Smooth muscle cell (in vitro differentiated cells): ENCODE measurements at regions not wholly inside any gene's neighbourhood (a gene's known extent, or its start where the extent isn't known, plus 50 kb on each side); places are given as distances from the start of the nearest gene placed in this dataset.

Source experiments
- DNase-seq: peaks from one replicate; lab custom pipeline; 2025; ENCODE audit not compliant: unreplicated experiment; lab: John Stamatoyannopoulos, UW
- H2AFZ ChIP-seq: fragments of 200-600 bp; sonication (generic); 2 replicates; pipeline ENCODE4 v1.6.0; 2016; ENCODE audit warnings: antibody characterized with exemption, low read depth, mild to moderate bottlenecking
- H3F3A ChIP-seq: fragments of 200-600 bp; sonication (generic); 2 replicates; pipeline ENCODE4 v1.6.0; 2017; ENCODE audit warnings: antibody characterized with exemption, low read depth
- H3K27ac ChIP-seq: fragments of 200-600 bp; sonication (generic); 2 replicates; pipeline ENCODE4 v1.5.1; 2016; ENCODE audit warnings: low read depth, mild to moderate bottlenecking
- H3K27me3 ChIP-seq: fragments of 200-600 bp; sonication (generic); 2 replicates; pipeline ENCODE4 v1.6.1; 2016; ENCODE audit warnings: low read depth, mild to moderate bottlenecking
- H3K36me3 ChIP-seq: fragments of 200-600 bp; sonication (generic); 2 replicates; pipeline ENCODE4 v1.5.1; 2016; ENCODE audit warnings: low read depth
- H3K4me1 ChIP-seq: fragments of 200-600 bp; sonication (generic); 2 replicates; pipeline ENCODE4 v1.5.1; 2016; ENCODE audit warnings: low read depth
- H3K4me2 ChIP-seq: fragments of 200-600 bp; sonication (generic); 2 replicates; pipeline ENCODE4 v1.6.0; 2016; ENCODE audit warnings: mild to moderate bottlenecking
- H3K4me3 ChIP-seq: fragments of 200-600 bp; sonication (generic); 2 replicates; pipeline ENCODE4 v1.5.1; 2016; ENCODE audit warnings: mild to moderate bottlenecking
- H3K79me2 ChIP-seq: fragments of 200-600 bp; sonication (generic); 2 replicates; pipeline ENCODE4 v1.6.0; 2016; ENCODE audit warnings: low read depth, mild to moderate bottlenecking
- H3K9ac ChIP-seq: fragments of 200-600 bp; sonication (generic); 2 replicates; pipeline ENCODE4 v1.6.0; 2016; ENCODE audit warnings: low read depth
- H3K9me3 ChIP-seq: fragments of 200-600 bp; sonication (generic); replicated peaks from 2 replicates; pipeline ENCODE4 v1.5.1; 2016; ENCODE audit warnings: low read depth
- H4K20me1 ChIP-seq: fragments of 200-600 bp; sonication (generic); 2 replicates; pipeline ENCODE4 v1.6.0; 2016; ENCODE audit warnings: low read depth
- WGBS: methylation state at CpG from one replicate; pipeline ENCODE4 v1.1.7; 2016; ENCODE audit warnings: low lambda C conversion rate; 5-methylcytosine and 5-hydroxymethylcytosine counted together
- TF ChIP-seq, protein P1 (sequence below): fragments of 200-600 bp; sonication (generic); IDR thresholded peaks from 2 replicates; pipeline ENCODE4 v1.5.1; 2017; ENCODE audit warnings: borderline replicate concordance, mild to moderate bottlenecking, antibody characterized with exemption; ENCODE audit not compliant: insufficient read depth, poor library complexity, severe bottlenecking

DNA sequence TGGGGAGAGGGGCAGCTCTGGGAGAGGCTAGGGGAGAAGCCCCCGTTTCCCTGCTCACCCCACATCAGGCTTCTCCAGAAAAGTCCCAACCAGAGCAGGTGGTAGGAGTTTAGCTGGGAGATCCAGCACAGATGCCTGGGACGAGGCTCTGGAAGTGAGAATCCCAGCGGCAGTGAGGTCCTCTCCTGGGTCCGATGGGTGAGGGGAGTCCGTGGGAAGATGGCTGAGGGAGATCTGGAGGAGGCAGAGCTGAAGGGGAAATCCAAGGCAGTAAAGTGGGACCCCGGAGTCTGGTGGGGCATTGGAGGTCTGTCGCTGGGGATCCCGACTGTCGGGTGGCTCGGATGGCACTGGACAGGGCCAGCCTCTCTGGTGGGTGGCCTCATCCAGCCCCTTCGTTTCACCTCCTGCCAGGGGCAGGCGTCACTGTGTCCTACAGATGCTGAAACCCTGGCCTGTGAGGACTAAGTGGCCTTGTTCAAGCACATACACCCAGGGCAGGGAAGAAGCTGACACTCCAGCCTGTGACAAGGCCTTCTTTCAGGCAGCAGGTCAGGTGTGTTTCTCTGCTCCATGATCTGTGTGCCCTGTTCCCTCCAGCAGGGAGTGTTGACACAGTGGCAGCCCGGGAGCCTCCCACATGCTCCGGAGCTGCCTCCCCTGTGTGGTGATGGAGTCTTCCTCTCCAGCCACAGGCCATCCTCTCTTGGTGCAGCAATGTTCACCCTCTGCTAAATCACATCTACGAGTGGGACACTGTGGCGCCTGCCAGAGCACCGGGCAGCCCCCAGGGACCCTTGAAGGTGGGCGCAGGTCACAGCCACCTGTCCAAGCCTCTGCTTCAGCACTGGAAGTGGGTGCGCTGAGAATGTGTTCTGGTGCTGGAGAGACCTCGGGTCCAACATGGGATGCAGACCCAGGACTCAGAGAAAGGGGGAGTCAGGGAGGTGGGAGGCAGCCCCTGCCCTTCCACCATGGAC, 850.8 kb downstream of the BRD1 start:
- Histone ChIP-seq H3K9me3 (no peaks in the 10 kb centered on the region), H3K27ac (no peak overlapping the region), H3F3A (no peaks in the 10 kb centered on the region), H3K4me3 (no peak overlapping the region), H2AFZ (no peak overlapping the region), H3K4me2 (no peak overlapping the region), H3K9ac (no peak overlapping the region), H3K79me2 (no peaks in the 10 kb centered on the region), H4K20me1 (no peaks in the 10 kb centered on the region), H3K27me3 (no peaks in the 10 kb centered on the region), H3K36me3 (no peaks in the 10 kb centered on the region), H3K4me1 (no peaks in the 10 kb centered on the region)
- WGBS, result 86% methylated on average over 20 of the region's 20 CpGs
- no peak for DNase-seq
- TF ChIP-seq, protein P1, sequence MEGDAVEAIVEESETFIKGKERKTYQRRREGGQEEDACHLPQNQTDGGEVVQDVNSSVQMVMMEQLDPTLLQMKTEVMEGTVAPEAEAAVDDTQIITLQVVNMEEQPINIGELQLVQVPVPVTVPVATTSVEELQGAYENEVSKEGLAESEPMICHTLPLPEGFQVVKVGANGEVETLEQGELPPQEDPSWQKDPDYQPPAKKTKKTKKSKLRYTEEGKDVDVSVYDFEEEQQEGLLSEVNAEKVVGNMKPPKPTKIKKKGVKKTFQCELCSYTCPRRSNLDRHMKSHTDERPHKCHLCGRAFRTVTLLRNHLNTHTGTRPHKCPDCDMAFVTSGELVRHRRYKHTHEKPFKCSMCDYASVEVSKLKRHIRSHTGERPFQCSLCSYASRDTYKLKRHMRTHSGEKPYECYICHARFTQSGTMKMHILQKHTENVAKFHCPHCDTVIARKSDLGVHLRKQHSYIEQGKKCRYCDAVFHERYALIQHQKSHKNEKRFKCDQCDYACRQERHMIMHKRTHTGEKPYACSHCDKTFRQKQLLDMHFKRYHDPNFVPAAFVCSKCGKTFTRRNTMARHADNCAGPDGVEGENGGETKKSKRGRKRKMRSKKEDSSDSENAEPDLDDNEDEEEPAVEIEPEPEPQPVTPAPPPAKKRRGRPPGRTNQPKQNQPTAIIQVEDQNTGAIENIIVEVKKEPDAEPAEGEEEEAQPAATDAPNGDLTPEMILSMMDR, result no peak

DNA sequence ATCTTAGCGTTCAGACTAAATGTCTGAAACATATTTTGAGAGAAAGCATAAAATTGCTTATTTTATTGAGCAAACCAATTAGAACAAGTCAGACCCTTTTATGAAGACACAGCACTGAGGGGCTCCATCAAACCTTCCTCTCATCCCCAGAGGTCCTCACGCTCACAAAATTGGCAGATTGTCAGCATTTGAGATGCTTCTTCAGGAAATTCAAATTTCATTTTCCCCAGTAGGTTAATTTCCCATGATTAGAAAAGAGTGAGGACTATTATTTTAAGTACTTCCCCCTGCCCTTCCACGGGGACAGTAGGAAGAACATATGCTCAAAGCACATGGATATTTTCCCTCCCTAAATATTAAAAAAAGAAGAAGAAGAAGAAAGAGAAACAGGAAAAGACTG, 851.8 kb downstream of the BRD1 start:
- no peak overlapping the region for H2AFZ ChIP-seq
- no peak overlapping the region for H3K4me2 ChIP-seq
- H3K36me3 ChIP-seq, result no peaks in the 10 kb centered on the region
- no peak overlapping the region for H3K9ac ChIP-seq
- no peak overlapping the region for H3K4me3 ChIP-seq
- H3F3A ChIP-seq, result no peaks in the 10 kb centered on the region
- no peaks in the 10 kb centered on the region for H4K20me1 ChIP-seq
- no peaks in the 10 kb centered on the region for H3K4me1 ChIP-seq
- H3K9me3 ChIP-seq, result no peaks in the 10 kb centered on the region
- H3K27me3 ChIP-seq, result no peaks in the 10 kb centered on the region
- DNase-seq, result no peak
- no peaks in the 10 kb centered on the region for H3K79me2 ChIP-seq
- WGBS, result 89% methylated on average over 3 of the region's 3 CpGs
- H3K27ac ChIP-seq, result no peak overlapping the region
- TF ChIP-seq, protein P1, result no peak

DNA sequence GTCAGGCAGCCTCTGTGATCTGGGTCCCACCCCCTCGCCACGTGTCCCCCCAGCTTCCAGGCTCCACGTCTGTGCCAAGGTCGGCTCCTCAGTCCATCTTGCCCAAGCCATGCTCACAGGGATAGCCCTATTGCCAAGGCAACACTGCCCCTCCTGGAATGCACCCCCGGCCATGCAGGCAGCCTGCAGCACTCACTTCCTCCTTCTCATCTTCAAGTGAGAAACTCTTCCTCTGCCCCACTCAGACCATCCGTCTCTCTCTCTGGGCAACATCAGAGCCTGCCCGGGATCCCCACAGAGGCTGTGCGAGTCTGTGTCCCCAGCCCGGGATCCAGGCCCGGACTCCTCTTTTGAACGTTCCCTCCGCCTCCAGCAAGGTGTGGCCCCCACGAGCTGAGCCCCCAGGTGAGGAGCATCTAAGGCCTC, 852.3 kb downstream of the BRD1 start:
- Histone ChIP-seq H3K9me3 (no peaks in the 10 kb centered on the region), H3K79me2 (no peaks in the 10 kb centered on the region), H3K4me3 (no peak overlapping the region), H2AFZ (no peak overlapping the region), H3K36me3 (no peaks in the 10 kb centered on the region), H4K20me1 (no peaks in the 10 kb centered on the region), H3K9ac (no peak overlapping the region), H3K27ac (no peak overlapping the region), H3K4me2 (no peak overlapping the region), H3K4me1 (no peaks in the 10 kb centered on the region), H3F3A (no peaks in the 10 kb centered on the region), H3K27me3 (no peaks in the 10 kb centered on the region)
- DNase-seq, result no peak
- TF ChIP-seq, protein P1, result no peak
- WGBS, result 87% methylated on average over 13 of the region's 13 CpGs
